Superior temporal gyrus (tissue), 1 donor: ENCODE measurements at regions not wholly inside any gene's neighbourhood (a gene's known extent, or its start where the extent isn't known, plus 50 kb on each side); places are given as distances from the start of the nearest gene placed in this dataset.

Experiments used
- DNase-seq: peaks from one replicate; pipeline ENCODE4 v3.0.0-alpha.2; 2016; ENCODE audit errors: extremely low spot score

DNA sequence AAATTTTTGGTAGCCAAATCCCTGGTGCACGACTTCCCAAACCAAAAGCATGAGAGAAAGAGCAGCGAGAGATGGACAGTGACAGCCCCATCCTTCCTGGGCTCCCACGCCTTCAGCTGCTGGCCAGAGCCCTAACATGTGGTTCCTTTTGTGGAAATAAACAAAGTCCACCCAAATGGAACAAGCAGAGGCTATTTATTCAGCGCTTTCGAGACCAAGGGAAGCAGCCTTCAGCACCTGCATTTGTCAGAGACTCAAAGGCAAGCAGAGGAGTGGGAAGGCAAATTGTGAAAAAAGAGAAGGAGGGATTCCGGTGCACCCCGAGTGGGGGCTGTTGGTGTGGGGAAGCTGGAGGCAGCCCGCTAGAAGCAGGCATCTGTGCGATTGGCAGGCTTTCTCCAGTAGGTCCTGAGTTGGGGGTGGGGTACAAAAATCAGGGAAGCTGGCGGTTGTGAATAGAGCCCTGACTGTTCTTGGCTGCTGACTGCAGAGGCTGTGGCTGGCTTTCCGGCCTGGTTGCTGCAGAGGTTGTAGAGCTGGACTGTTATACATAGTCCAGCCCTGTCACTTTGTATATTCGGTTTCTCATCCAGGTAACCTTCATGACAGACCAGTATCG is 427.2 kb downstream of the OCA2 start:
- peak; percentile 29 for DNase-seq

- DNase-seq, result no peak
Observed at GRCh38 chr15:27670486-27671209, 428.5 kb downstream of the OCA2 start.

DNA sequence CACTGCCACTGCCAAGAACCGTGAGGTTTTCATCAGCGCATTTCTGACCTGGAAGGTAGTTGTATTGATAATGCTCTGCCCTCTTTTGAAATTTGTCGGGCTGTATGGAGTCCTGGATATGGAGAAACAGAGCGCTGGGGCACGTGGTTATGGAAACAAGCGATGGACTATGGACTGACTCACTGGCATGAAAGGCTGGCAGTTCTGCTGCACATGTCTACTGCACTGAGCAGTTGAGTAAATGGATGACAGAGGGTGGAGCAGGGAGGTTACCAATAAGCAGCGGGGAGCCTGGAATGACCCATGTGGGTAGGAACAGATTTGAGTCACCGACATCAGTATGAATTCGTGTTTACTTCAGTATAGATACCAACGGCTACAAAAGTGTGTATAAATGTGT is 429.5 kb downstream of the OCA2 start:
- no peak for DNase-seq

DNA sequence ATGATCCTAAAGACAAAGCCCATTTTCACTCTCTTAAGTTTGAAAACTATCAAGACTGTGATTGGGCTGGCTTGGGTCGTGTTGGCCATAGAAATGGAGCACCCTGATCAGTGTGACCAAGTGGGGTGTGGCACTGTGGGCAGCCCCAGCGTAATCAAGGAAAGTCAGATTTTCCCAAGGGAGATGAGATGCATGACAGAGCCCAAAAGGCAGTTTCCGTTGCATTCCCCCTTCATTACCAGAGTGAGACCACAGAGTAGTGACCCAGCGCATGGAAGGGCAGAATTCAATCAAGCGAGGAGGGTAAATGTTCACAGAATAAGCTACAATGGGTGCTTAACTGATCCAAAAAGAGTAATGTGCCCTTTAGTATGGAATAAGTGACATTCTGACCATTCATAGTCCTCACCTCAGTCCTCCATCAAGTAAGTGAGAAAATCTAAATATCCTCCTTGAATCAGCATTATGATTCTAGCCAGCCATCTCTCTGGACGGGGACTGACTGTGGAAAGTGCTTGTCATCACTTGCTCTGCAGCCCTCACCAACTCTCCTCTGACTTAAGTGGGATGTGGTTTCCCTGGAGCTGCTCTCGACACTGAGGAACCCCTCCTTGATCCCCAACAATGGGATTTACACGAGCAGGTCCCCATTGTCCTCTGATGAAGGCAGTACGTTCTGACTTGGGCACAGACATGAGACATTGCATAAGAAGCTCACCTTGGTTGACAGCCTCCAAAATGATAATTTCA is 430.5 kb downstream of the OCA2 start:
- DNase-seq, result no peak

DNA sequence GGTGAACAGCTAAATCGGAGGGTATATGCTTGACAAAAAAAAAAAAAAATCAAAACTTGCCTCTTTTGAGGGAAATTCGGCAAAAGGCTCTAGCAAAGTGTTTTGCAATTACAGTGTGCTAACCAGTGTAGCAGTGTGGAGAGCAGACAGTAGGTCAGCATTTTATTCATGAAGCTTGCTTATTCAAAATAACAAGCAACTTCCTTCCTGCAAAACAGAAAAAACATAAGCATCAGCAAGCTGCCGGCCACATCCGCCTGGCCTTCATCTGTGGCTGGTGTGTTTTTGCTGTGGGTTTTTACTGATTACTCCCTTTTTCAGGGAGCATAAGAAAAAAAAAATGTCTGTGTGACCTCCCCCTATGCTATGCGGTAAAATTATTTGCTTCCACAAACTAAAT is 434.1 kb downstream of the OCA2 start:
- no peak for DNase-seq

GRCh38 chr15:27662892-27663291 is 436.2 kb downstream of the OCA2 start:
- no peak for DNase-seq

GRCh38 chr15:27660676-27661075 is 438.4 kb downstream of the OCA2 start:
- DNase-seq, result no peak

DNA sequence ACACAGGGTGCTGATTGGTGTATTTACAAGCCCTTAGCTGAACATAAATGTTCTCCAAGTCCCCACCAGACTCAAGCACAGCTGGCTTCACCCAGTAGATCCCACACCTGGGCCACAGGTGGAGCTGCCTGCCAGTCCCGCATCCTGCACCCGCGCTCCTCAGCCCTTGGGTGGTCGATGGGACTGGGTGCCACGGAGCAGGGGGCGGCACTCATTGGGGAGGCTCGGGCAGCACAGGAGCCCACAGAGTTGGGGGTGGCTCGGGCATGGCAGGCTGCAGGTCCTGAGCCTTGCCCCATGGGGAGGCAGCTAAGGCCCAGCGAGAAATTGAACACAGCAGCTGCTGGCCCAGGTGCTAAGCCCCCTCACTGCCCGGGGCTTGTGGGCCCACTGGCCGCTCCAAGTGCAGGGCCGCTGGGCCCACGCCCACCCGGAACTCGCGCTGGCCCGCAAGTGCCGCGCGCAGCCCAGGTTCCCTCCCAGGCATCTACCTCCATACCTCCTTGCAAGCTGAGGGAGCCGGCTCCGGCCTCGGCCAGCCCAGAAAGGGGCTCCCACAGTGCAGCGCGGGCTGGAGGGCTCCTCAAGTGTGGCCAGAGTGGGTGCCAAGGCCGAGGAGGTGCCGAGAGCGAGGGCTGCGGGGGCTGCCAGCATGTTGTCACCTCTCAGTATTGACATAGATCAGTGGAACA is 442.7 kb downstream of the OCA2 start:
- DNase-seq, result no peak

- DNase-seq, result no peak
Observed at GRCh38 chr15:27655056-27655455, 444.1 kb downstream of the OCA2 start.

DNA sequence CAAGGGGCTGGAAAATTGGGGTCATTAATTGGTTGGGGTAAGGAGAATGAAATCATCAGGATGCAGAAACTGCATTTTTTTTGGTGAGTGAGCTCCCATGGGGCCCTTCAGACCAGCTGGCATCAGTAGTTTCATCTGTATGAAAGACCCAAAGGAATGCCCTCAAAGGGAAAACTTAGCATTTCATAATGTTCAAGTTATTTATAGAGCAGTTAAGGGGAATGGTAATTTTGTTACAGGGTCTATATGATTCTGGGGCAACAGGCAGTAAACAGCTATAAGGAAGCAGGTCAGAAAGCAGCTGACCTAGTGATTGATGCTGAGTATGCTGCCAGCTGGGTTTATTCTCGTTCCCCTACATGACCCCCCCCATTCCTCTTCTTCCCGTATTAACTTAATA is 448.9 kb downstream of the OCA2 start:
- no peak for DNase-seq

DNA sequence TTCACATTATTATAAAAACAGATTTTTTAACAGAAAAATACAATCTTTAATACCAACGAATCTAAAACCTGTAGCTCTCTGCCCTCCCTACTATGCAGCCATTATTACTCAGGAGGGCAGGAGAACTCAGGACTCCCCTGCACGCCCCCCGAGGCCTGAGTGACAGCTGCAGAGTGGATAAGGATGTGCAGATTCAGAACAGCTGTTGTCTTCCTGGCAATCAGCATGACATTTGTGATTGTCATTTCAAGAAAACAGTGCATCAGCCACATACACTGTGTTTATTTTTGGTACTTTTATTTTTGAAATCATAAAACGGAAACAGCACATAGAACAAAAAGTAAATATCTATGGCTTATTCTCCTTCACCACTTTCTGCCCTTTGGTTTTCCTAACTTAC is 450.8 kb downstream of the OCA2 start:
- no peak for DNase-seq

DNA sequence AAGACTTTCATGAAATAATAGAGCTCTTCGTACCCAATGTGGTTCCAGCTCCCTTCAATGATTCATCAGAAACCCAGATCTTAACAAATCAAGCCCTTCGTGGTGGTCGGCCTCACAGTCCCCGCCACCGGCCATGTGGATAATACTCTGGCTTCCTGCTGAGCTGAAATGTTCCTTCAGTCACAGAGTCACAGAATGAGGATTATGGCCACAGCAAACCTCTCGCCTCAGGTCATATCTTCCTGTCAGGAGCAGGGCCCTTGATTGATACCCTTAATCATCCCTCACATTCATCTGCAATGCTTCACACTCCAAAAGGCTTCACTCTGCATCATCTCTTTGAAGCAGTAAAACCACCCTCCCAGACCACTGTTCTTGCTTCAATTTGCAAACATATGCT is 452.6 kb downstream of the OCA2 start:
- no peak for DNase-seq

DNA sequence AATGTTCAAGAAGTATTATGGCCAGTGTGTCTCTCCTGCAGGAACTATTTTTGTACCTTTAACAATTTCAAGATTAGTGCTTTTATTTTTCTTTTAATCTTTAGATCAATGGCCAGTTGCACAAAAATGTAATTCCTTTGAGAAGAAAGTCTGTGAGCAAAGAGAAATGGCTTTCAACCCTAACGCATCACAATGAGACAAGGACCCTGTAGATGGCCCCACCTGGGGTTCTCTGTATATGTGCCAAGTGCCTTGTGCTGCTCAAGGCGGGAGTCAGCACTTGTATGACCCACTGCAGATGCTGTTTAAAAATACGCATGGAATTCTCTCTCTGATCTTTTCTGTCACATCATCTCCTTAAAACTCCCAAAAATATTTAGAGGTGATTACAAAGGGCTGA is 453.4 kb downstream of the OCA2 start:
- no peak for DNase-seq

- DNase-seq, result no peak
Observed at GRCh38 chr15:27642981-27643380, 456.1 kb downstream of the OCA2 start.

DNA sequence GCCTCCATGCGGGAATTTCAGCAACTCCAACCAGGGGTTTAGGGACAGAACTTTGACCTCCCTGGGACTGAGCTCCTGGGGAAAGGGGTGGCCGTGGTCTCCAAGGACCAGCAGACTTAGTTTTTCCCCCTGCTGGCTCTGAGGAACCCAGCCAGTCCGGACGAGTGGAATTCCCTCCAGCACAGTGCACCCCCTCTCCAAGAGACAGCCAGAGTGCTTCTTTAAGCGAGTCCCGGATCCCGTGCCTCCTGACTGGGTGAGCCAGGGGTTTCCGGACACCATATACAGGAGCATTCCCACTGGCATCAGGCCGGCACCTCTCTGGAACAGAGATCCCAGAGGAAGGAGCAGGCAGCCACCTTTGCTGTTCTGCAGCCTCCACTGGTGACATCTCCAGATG is 459.5 kb downstream of the OCA2 start:
- DNase-seq, result no peak

GRCh38 chr15:27638958-27639357 is 460.2 kb downstream of the OCA2 start:
- DNase-seq, result no peak

DNA sequence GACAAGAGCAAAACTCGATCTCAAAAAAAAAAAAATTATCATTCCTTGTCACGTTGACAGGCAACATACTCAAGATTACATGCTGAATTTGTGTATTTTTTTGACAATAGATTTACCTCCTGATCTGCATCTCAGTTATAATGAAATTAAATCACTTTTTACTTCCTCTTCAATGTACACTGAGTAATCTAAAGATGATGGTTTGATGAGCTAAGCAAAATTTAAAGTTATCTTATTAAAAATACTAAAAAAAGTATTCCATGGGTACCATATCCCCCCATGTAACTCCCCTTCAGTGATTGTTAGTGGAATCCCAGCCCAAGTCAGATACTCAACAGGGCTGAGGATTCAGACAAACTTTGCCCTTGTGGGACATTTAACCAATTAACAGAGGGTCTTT is 463.2 kb downstream of the OCA2 start:
- DNase-seq, result no peak

DNA sequence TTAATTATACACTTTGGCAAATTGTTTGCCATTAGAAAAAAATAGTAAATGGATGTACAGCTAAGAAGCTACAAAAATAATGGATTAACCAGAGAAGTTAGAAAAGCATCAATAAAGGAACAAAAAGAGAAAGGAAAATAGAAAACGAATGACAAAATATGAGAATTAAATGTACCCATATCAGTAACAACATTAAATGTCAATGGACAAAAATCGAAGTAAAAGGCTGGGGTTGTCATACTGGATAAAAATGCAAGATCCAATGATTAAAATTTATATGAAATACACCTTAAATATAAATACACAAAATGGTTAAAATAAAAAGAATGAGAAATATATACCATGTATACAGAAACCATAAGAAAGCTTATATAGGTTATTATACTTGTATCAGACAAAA is 470.6 kb downstream of the OCA2 start:
- no peak for DNase-seq

GRCh38 chr15:27627623-27628022 is 471.5 kb downstream of the OCA2 start:
- no peak for DNase-seq

GRCh38 chr15:27623560-27624305 is 475.4 kb downstream of the OCA2 start:
- no peak for DNase-seq

- DNase-seq, result no peak
Observed at GRCh38 chr15:27623149-27623548, 476.0 kb downstream of the OCA2 start.

DNA sequence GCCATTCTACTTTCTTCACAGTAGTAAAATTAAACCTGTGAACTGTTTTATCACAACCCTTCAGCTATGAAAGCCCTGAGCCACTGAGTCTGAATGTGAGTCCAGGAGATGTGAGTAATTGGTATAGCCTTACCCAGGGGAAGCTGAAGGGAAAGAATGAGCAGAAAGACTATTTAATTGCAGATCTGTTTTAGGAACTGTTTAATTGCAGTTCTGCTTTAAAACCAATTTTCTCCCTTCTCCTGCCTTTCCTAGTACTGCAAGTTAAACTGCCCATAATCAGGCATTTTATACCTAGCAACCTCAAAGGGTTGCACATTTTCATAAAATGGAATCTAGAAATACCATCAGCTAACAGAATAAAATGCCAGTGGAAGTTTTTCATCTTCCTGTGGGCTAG is 476.7 kb downstream of the OCA2 start:
- DNase-seq, result no peak
